Endodermal cell (in vitro differentiated cells): ENCODE measurements at regions not wholly inside any gene's neighbourhood (a gene's known extent, or its start where the extent isn't known, plus 50 kb on each side); places are given as distances from the start of the nearest gene placed in this dataset.

Experiments
- DNase-seq: peaks from one replicate; pipeline ENCODE4 v3.0.0-alpha.2; 2017
- H3K27ac ChIP-seq: 2 replicates; pipeline ENCODE4 v1.5.1; 2013; ENCODE audit warnings: mild to moderate bottlenecking, low read depth, low read length, moderate library complexity
- H3K27me3 ChIP-seq: 2 replicates; pipeline ENCODE4 v1.6.1; 2013; ENCODE audit warnings: mild to moderate bottlenecking, low read length, moderate library complexity; ENCODE audit not compliant: insufficient read depth, control insufficient read depth, poor library complexity, severe bottlenecking
- H3K36me3 ChIP-seq: 2 replicates; pipeline ENCODE4 v1.7.0; 2013; ENCODE audit warnings: mild to moderate bottlenecking, low read length, moderate library complexity; ENCODE audit not compliant: control insufficient read depth, insufficient read depth
- H3K4me1 ChIP-seq: one replicate; pipeline ENCODE4 v1.7.0; 2013; ENCODE audit warnings: low read length; ENCODE audit not compliant: control insufficient read depth, insufficient read depth
- H3K4me3 ChIP-seq: 2 replicates; pipeline ENCODE4 v1.5.1; 2013; ENCODE audit warnings: mild to moderate bottlenecking, low read length, moderate library complexity
- H3K9ac ChIP-seq: 2 replicates; pipeline ENCODE4 v1.6.1; 2013; ENCODE audit warnings: mild to moderate bottlenecking, low read length, moderate library complexity; ENCODE audit not compliant: poor library complexity, severe bottlenecking; ENCODE audit errors: extremely low read depth
- H3K9me3 ChIP-seq: 2 replicates; pipeline ENCODE4 v1.6.1; 2013; ENCODE audit warnings: mild to moderate bottlenecking, low read length, moderate library complexity; ENCODE audit not compliant: control insufficient read depth
- H3K27ac Mint-ChIP-seq: 2 replicates; pipeline ENCODE4 v1.8.0; 2020; ENCODE audit warnings: mixed read lengths
- H3K27me3 Mint-ChIP-seq: 2 replicates; pipeline ENCODE4 v1.8.0; 2021; ENCODE audit warnings: mild to moderate bottlenecking, mixed read lengths; ENCODE audit not compliant: insufficient read depth
- H3K36me3 Mint-ChIP-seq: 2 replicates; pipeline ENCODE4 v1.8.0; 2020; ENCODE audit warnings: low read depth, mixed read lengths
- H3K4me1 Mint-ChIP-seq: 2 replicates; pipeline ENCODE4 v1.8.0; 2020; ENCODE audit warnings: mixed read lengths
- H3K4me3 Mint-ChIP-seq: 2 replicates; pipeline ENCODE4 v1.8.0; 2020; ENCODE audit warnings: mild to moderate bottlenecking, moderate library complexity, mixed read lengths
- H3K9me3 Mint-ChIP-seq: 2 replicates; pipeline ENCODE4 v1.8.0; 2020; ENCODE audit warnings: mild to moderate bottlenecking, mixed read lengths
- CTCF ChIP-seq: fragments of 200-600 bp; sonication (generic); conservative IDR thresholded peaks from 2 replicates; pipeline ENCODE4 v1.5.0; 2021; ENCODE audit warnings: antibody characterized with exemption, mild to moderate bottlenecking
- WGBS, 2 experiments: methylation state at CpG; one replicate each; pipeline versions ENCODE4 v1.1.5 to v1.1.7; 2013; ENCODE audit warnings: missing lambda C conversion rate in 2 of 2, mixed read lengths in 1 of 2; ENCODE audit not compliant: insufficient coverage in 1 of 2, insufficient read length in 1 of 2; 5-methylcytosine and 5-hydroxymethylcytosine counted together

DNA sequence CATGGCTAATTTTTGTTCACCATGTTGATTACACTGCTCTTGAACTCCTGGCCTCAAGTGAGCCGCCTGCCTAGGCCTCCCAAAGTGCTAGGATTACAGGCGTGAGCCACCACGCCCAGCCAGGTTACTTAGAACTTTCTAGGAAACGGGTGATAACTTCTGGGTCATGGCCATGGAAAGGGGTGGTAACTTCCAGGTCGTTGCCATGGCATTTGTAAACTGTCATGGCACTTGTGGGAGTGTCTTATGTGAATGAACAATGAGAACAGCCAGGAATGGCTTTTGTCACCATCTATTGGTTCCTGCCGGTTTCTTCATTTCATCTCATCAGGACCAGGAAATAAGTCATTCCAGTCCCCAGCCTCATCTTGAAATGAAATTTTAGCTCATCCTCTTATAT is 120.9 kb downstream of the SLC16A9 start:
- Mint-ChIP-seq H3K27me3 (no peaks in the 10 kb centered on the region), H3K9me3 (no peaks in the 10 kb centered on the region), H3K27ac (no peak overlapping the region), H3K4me1 (no peaks in the 10 kb centered on the region), H3K36me3 (no peaks in the 10 kb centered on the region), H3K4me3 (no peak overlapping the region)
- Histone ChIP-seq H3K27me3 (no peaks in the 10 kb centered on the region), H3K9ac (no peak overlapping the region), H3K4me3 (no peak overlapping the region), H3K9me3 (no peaks in the 10 kb centered on the region), H3K36me3 (no peaks in the 10 kb centered on the region), H3K27ac (no peak overlapping the region), H3K4me1 (no peaks in the 10 kb centered on the region)
- TF ChIP-seq CTCF, result no peak
- no peak for DNase-seq
- WGBS, 2 experiments, result 56% methylated on average over 6 of the region's 6 CpGs; no CpG with 5 or more reads in 1 of the 2 experiments

DNA sequence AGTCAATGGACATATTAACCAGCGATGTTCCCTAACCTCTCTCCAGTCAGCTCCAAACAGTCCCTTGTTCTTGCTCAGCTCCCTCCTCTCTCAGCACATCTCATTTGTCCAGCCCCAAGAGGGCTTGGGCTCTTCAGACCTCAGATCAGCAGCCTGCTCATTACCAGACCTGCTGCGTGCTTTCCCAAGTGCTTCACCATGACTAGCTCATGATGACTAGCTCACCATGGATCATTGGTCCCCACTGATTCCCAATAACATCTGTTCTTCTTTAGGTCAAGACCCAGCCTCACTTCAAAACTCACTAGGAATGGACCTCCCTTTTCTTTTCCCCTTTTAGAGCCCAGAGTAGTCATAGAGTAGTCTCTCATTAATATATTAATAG is 121.9 kb downstream of the SLC16A9 start:
- H3K4me3 ChIP-seq, result no peak overlapping the region
- no peak for TF ChIP-seq CTCF
- H3K27me3 ChIP-seq, result no peaks in the 10 kb centered on the region
- Mint-ChIP-seq H3K4me3 (no peak overlapping the region), H3K9me3 (no peaks in the 10 kb centered on the region), H3K36me3 (no peaks in the 10 kb centered on the region), H3K4me1 (no peaks in the 10 kb centered on the region), H3K27ac (no peak overlapping the region), H3K27me3 (no peaks in the 10 kb centered on the region)
- H3K9ac ChIP-seq, result no peak overlapping the region
- H3K4me1 ChIP-seq, result no peaks in the 10 kb centered on the region
- H3K9me3 ChIP-seq, result no peaks in the 10 kb centered on the region
- DNase-seq, result no peak
- H3K36me3 ChIP-seq, result no peaks in the 10 kb centered on the region
- 91 to 94% methylated on average over 2 of the region's 2 CpGs for WGBS, 2 experiments
- H3K27ac ChIP-seq, result no peak overlapping the region

- no peaks in the 10 kb centered on the region for H3K36me3 ChIP-seq
- Mint-ChIP-seq H3K36me3 (no peaks in the 10 kb centered on the region), H3K27ac (no peak overlapping the region), H3K27me3 (no peaks in the 10 kb centered on the region), H3K4me1 (no peaks in the 10 kb centered on the region), H3K9me3 (no peaks in the 10 kb centered on the region), H3K4me3 (no peak overlapping the region)
- H3K9me3 ChIP-seq, result no peaks in the 10 kb centered on the region
- TF ChIP-seq CTCF, result no peak
- H3K27ac ChIP-seq, result no peak overlapping the region
- no peak overlapping the region for H3K4me3 ChIP-seq
- DNase-seq, result no peak
- WGBS, 2 experiments, result 92% methylated on average over 2 of the region's 2 CpGs; no CpG with 5 or more reads in 1 of the 2 experiments
- H3K4me1 ChIP-seq, result no peaks in the 10 kb centered on the region
- no peaks in the 10 kb centered on the region for H3K27me3 ChIP-seq
- no peak overlapping the region for H3K9ac ChIP-seq
These were observed 122.4 kb downstream of the SLC16A9 start for GRCh38 chr10:59587083-59587755.
